GM23338 (cell line): ENCODE measurements at regions not wholly inside any gene's neighbourhood (a gene's known extent, or its start where the extent isn't known, plus 50 kb on each side); places are given as distances from the start of the nearest gene placed in this dataset.

Experiments used
- ATAC-seq: fragments of 200-7000 bp; cut with Tn5 transposase; 3 replicates; pipeline ENCODE4 v1.9.1; 2020
- DNase-seq: peaks from one replicate; pipeline ENCODE4 v3.0.0-alpha.2; 2015; ENCODE audit warnings: low spot score
- H2AFZ ChIP-seq: fragments of 200-600 bp; sonication (generic); 2 replicates; pipeline ENCODE4 v1.8.0; 2016; ENCODE audit warnings: antibody characterized with exemption, mild to moderate bottlenecking, moderate library complexity
- H3F3A ChIP-seq: fragments of 200-600 bp; sonication (generic); replicated peaks from 2 replicates; pipeline ENCODE4 v1.8.0; 2017; ENCODE audit warnings: antibody characterized with exemption, mixed run types, low read depth
- H3K27ac ChIP-seq: fragments of 200-600 bp; sonication (generic); 2 replicates; pipeline ENCODE4 v1.6.1; 2016; ENCODE audit warnings: low read depth
- H3K27me3 ChIP-seq: fragments of 200-600 bp; sonication (generic); 2 replicates; pipeline ENCODE4 v1.8.0; 2016; ENCODE audit warnings: mild to moderate bottlenecking, mixed run types, moderate library complexity; ENCODE audit not compliant: insufficient read depth
- H3K36me3 ChIP-seq: fragments of 200-600 bp; sonication (generic); 2 replicates; pipeline ENCODE4 v1.8.0; 2016; ENCODE audit warnings: mild to moderate bottlenecking; ENCODE audit not compliant: insufficient read depth
- H3K4me1 ChIP-seq: fragments of 200-600 bp; sonication (generic); 2 replicates; pipeline ENCODE4 v1.8.0; 2016; ENCODE audit warnings: mild to moderate bottlenecking, moderate library complexity; ENCODE audit not compliant: insufficient read depth
- H3K4me2 ChIP-seq: fragments of 200-600 bp; sonication (generic); 2 replicates; pipeline ENCODE4 v1.7.1; 2017; ENCODE audit warnings: mixed run types
- H3K4me3 ChIP-seq: fragments of 200-600 bp; sonication (generic); 2 replicates; pipeline ENCODE4 v1.6.1; 2016; ENCODE audit warnings: mixed run types
- H3K79me2 ChIP-seq: fragments of 200-600 bp; sonication (generic); replicated peaks from 2 replicates; pipeline ENCODE4 v1.8.0; 2017; ENCODE audit warnings: mild to moderate bottlenecking; ENCODE audit not compliant: insufficient read depth
- H3K9me2 ChIP-seq: fragments of 200-600 bp; sonication (generic); 2 replicates; pipeline ENCODE4 v1.8.0; 2017; ENCODE audit not compliant: insufficient read depth
- H4K20me1 ChIP-seq: fragments of 200-600 bp; sonication (generic); replicated peaks from 2 replicates; pipeline ENCODE4 v1.8.0; 2017; ENCODE audit warnings: mild to moderate bottlenecking; ENCODE audit not compliant: insufficient read depth
- H3K27ac Mint-ChIP-seq: 2 replicates; pipeline ENCODE4 v1.8.0; 2020; ENCODE audit warnings: inconsistent platforms, mild to moderate bottlenecking, moderate library complexity, mixed read lengths
- H3K27me3 Mint-ChIP-seq: 3 replicates; pipeline ENCODE4 v1.8.0; 2022; ENCODE audit warnings: low read depth, mild to moderate bottlenecking, moderate library complexity, mixed read lengths, inconsistent platforms; ENCODE audit not compliant: insufficient read depth, poor library complexity
- H3K36me3 Mint-ChIP-seq: 3 replicates; pipeline ENCODE4 v1.8.0; 2021; ENCODE audit warnings: low read depth, mild to moderate bottlenecking, inconsistent platforms, moderate library complexity, mixed read lengths
- H3K4me1 Mint-ChIP-seq: 3 replicates; pipeline ENCODE4 v1.8.0; 2020; ENCODE audit warnings: mild to moderate bottlenecking, inconsistent platforms, mixed read lengths
- H3K4me3 Mint-ChIP-seq: 3 replicates; pipeline ENCODE4 v1.8.0; 2021; ENCODE audit warnings: moderate library complexity, mild to moderate bottlenecking, inconsistent platforms, mixed read lengths
- H3K9me3 Mint-ChIP-seq: 3 replicates; pipeline ENCODE4 v1.8.0; 2020; ENCODE audit warnings: moderate library complexity, mild to moderate bottlenecking, inconsistent platforms, mixed read lengths
- CREB1 ChIP-seq: fragments of 250-450 bp; sonication (Bioruptor Pico); IDR thresholded peaks from 2 replicates; pipeline ENCODE4 v1.5.0; 2020; ENCODE audit warnings: low read depth, mild to moderate bottlenecking, moderate library complexity
- CTCF ChIP-seq, 2 experiments: fragments of 200-600 bp in 1 of 2; sonication (generic) in 1 of 2; conservative IDR thresholded peaks; 2 replicates each; pipeline versions ENCODE4 v1.5.1 to v1.6.1; 2016 to 2017; ENCODE audit warnings: antibody characterized with exemption in 2 of 2, low read depth in 2 of 2, mild to moderate bottlenecking in 2 of 2, moderate library complexity in 1 of 2
- ETS1 ChIP-seq: IDR thresholded peaks from 2 replicates; pipeline ENCODE4 v1.6.1; 2016; ENCODE audit warnings: antibody characterized with exemption
- EZH2 ChIP-seq: fragments of 200-600 bp; sonication (generic); IDR thresholded peaks from one replicate; pipeline ENCODE4 v1.8.0; 2017; ENCODE audit warnings: antibody characterized with exemption, mild to moderate bottlenecking, low read depth; ENCODE audit not compliant: unreplicated experiment
- EZH2phosphoT487 ChIP-seq: fragments of 200-600 bp; sonication (generic); IDR thresholded peaks from one replicate; pipeline ENCODE4 v1.8.1; 2018; ENCODE audit warnings: antibody characterized with exemption; ENCODE audit not compliant: unreplicated experiment
- JUNB ChIP-seq: IDR thresholded peaks from one replicate; pipeline ENCODE4 v1.6.1; 2016; ENCODE audit warnings: antibody characterized with exemption; ENCODE audit not compliant: unreplicated experiment
- NANOG ChIP-seq: IDR thresholded peaks from 2 replicates; pipeline ENCODE4 v1.6.1; 2016; ENCODE audit warnings: antibody characterized with exemption, borderline replicate concordance
- POLR2AphosphoS5 ChIP-seq: IDR thresholded peaks from 2 replicates; pipeline ENCODE4 v1.6.1; 2016; ENCODE audit warnings: antibody characterized with exemption, low read depth
- REST ChIP-seq: IDR thresholded peaks from one replicate; pipeline ENCODE4 v1.6.1; 2018; ENCODE audit warnings: antibody characterized with exemption; ENCODE audit not compliant: unreplicated experiment
- STAT1 ChIP-seq: IDR thresholded peaks from one replicate; pipeline ENCODE4 v1.6.1; 2016; ENCODE audit warnings: antibody characterized with exemption; ENCODE audit not compliant: unreplicated experiment
- ZNF114 ChIP-seq: fragments of 250-450 bp; sonication (Bioruptor Pico); IDR thresholded peaks from 2 replicates; pipeline ENCODE4 v1.5.0; 2020; ENCODE audit warnings: mild to moderate bottlenecking, moderate library complexity
- ZNF331 ChIP-seq: fragments of 250-450 bp; sonication (Bioruptor Pico); IDR thresholded peaks from 2 replicates; pipeline ENCODE4 v1.5.0; 2020; ENCODE audit warnings: low read depth, mild to moderate bottlenecking, moderate library complexity

DNA sequence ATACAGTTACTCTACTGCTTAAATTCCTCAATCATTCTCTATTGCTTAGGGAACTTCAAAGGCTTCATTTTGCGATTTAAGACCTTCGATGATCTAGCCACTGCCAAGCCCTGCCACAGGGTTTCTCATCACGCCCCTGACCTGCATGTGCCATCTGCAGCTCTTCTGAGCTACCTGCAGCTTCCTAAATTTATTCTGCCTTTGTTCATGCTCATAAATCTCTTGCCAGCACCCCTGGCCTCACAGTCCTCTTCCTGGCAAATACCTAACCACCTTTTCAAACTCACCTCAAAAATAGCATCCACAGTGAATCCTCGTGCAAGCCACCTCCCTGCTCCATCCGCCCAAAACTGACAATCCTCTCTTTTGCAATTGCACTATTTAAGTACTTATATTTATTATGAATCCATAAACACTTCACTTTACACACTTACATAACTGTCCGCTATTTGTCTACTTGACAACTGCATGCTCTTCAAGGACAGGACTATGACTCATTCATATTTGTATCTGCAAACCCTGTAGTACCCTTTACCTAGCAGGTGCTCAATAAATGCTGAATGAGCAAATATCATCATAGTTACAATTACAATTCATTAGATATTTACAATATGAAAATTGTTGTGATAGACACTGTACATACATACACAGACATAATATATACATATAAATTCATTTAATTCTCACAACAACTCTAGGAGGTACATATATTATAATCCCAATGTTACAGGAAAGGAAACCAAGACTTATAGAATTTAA is 280.0 kb upstream of the RASGEF1B start (continued):
- TF ChIP-seq ETS1 (no peak), CREB1 (CRISPR knock-in tag) (no peak), ZNF331 (no peak), EZH2phosphoT487 (no peak), CTCF (conservative IDR thresholded peaks at IDR 0.05; ENCODE audit: low read depth in 2 of 2) (no peak), JUNB (no peak), NANOG (no peak), ZNF114 (CRISPR knock-in tag) (no peak), REST (no peak), POLR2AphosphoS5 (no peak)

DNA sequence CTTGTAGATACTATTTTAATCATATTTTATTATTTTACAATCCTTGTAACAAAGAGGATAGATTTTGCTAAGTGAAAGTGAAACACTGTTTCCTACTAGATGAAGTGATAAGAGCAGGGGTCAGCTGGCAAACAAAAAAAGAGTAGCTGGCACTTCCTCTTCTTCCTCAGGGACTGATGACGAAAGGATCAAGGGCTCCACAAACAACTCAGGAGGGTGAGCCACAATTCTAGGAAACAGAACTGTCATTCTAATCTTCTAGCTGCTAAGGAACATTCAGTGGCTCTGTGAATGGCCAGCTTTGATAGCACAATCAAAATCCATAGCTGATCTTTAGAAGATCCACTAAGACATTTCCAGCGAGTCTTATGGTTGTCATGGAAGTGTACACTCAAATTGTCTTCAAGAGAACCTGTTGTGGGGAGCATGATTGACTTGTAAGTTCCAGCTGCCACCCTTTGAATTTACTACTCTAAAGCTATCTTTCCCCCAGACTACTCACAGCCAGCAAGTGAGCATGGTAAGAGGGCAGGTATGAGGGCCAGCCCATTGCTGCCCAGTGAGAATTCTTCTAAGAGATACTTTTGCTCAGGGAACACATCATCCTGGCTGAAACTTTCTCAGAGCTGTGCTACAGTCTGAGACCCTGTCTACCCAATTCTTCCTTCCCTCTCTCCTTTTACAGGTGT is 275.7 kb upstream of the RASGEF1B start:
- H3K36me3 ChIP-seq = no peaks in the 10 kb centered on the region
- H3K27ac ChIP-seq = no peak overlapping the region
- ATAC-seq (no peak), DNase-seq (no peak)
- H2AFZ ChIP-seq = no peak overlapping the region
- H3K79me2 ChIP-seq = no peaks in the 10 kb centered on the region
- peaks cover 5% of the 10 kb centered on the region for H3K27me3 Mint-ChIP-seq
- H3K9me3 Mint-ChIP-seq = no peaks in the 10 kb centered on the region
- peaks cover 8% of the 10 kb centered on the region; the same call in 1 of the 2 replicates for H3K9me2 ChIP-seq
- no peak overlapping the region for H3K4me2 ChIP-seq
- no peak overlapping the region for H3K4me3 Mint-ChIP-seq
- H3K4me3 ChIP-seq = no peak overlapping the region
- H3K4me1 Mint-ChIP-seq = peaks cover 8% of the 10 kb centered on the region; the same call in 2 of the 3 replicates
- H3F3A ChIP-seq = no peaks in the 10 kb centered on the region
- no peaks in the 10 kb centered on the region for H4K20me1 ChIP-seq
- no peaks in the 10 kb centered on the region for H3K4me1 ChIP-seq
- H3K36me3 Mint-ChIP-seq = no peaks in the 10 kb centered on the region
- H3K27me3 ChIP-seq = no peaks in the 10 kb centered on the region
- H3K27ac Mint-ChIP-seq = no peak overlapping the region
- TF ChIP-seq JUNB (no peak), ZNF114 (CRISPR knock-in tag) (no peak), ZNF331 (no peak), EZH2 (no peak), NANOG (no peak), ETS1 (no peak), EZH2phosphoT487 (no peak), CREB1 (CRISPR knock-in tag) (no peak), REST (no peak), STAT1 (no peak), POLR2AphosphoS5 (no peak)
